ENCODE measurements at regions not wholly inside any gene's neighbourhood (a gene's known extent, or its start where the extent isn't known, plus 50 kb on each side); places are given as distances from the start of the nearest gene placed in this dataset.

- no peak for DNase-seq (ENCODE audit: low read depth in 2 of 3, low spot score in 2 of 3)
Observed at GRCh38 chr13:106302011-106302410, 233.5 kb downstream of the EFNB2 start.

- no peak for DNase-seq (ENCODE audit: low read depth in 2 of 3, low spot score in 2 of 3)
Observed at GRCh38 chr13:106299621-106300020, 235.8 kb downstream of the EFNB2 start.

GRCh38 chr13:106297283-106297682 is 238.2 kb downstream of the EFNB2 start:
- DNase-seq (ENCODE audit: low read depth in 2 of 3, low spot score in 2 of 3) = no peak

GRCh38 chr13:106296723-106297122 is 238.7 kb downstream of the EFNB2 start:
- no peak for DNase-seq (ENCODE audit: low read depth in 2 of 3, low spot score in 2 of 3)

GRCh38 chr13:106295971-106296370 is 239.5 kb downstream of the EFNB2 start:
- DNase-seq (ENCODE audit: low read depth in 2 of 3, low spot score in 2 of 3) = no peak

GRCh38 chr13:106291006-106291405 is 244.5 kb downstream of the EFNB2 start:
- DNase-seq (ENCODE audit: low read depth in 2 of 3, low spot score in 2 of 3) = no peak

GRCh38 chr13:106287351-106287750 is 248.1 kb downstream of the EFNB2 start:
- no peak for DNase-seq (ENCODE audit: low read depth in 2 of 3, low spot score in 2 of 3)

- DNase-seq (ENCODE audit: low read depth in 2 of 3, low spot score in 2 of 3) = no peak
Observed at GRCh38 chr13:106286811-106287210, 248.7 kb downstream of the EFNB2 start.

- no peak for DNase-seq (ENCODE audit: low read depth in 2 of 3, low spot score in 2 of 3)
Observed at GRCh38 chr13:106284358-106284757, 251.1 kb downstream of the EFNB2 start.

GRCh38 chr13:106281426-106281825 is 254.0 kb downstream of the EFNB2 start:
- no peak for DNase-seq (ENCODE audit: low read depth in 2 of 3, low spot score in 2 of 3)

GRCh38 chr13:106277484-106278154 is 257.8 kb downstream of the EFNB2 start:
- no peak for DNase-seq (ENCODE audit: low read depth in 2 of 3, low spot score in 2 of 3)

GRCh38 chr13:106276876-106277275 is 258.6 kb downstream of the EFNB2 start:
- no peak for DNase-seq (ENCODE audit: low read depth in 2 of 3, low spot score in 2 of 3)

- DNase-seq (ENCODE audit: low read depth in 2 of 3, low spot score in 2 of 3) = no peak
Observed at GRCh38 chr13:106275446-106276032, 259.9 kb downstream of the EFNB2 start.

GRCh38 chr13:106274551-106275203 is 260.8 kb downstream of the EFNB2 start:
- DNase-seq (ENCODE audit: low read depth in 2 of 3, low spot score in 2 of 3) = no peak

GRCh38 chr13:106263801-106264200 is 271.7 kb downstream of the EFNB2 start:
- no peak for DNase-seq (ENCODE audit: low read depth in 2 of 3, low spot score in 2 of 3)

GRCh38 chr13:106262886-106263285 is 272.6 kb downstream of the EFNB2 start:
- no peak for DNase-seq (ENCODE audit: low read depth in 2 of 3, low spot score in 2 of 3)

GRCh38 chr13:106261450-106261849 is 274.0 kb downstream of the EFNB2 start:
- no peak for DNase-seq (ENCODE audit: low read depth in 2 of 3, low spot score in 2 of 3)

- DNase-seq (ENCODE audit: low read depth in 2 of 3, low spot score in 2 of 3) = no peak
Observed at GRCh38 chr13:106260352-106260751, 275.1 kb downstream of the EFNB2 start.

- DNase-seq (ENCODE audit: low read depth in 2 of 3, low spot score in 2 of 3) = no peak
Observed at GRCh38 chr13:106259928-106260327, 275.5 kb downstream of the EFNB2 start.

GRCh38 chr13:106246666-106247188 is 288.7 kb downstream of the EFNB2 start:
- no peak for DNase-seq (ENCODE audit: low read depth in 2 of 3, low spot score in 2 of 3)

GRCh38 chr13:106246242-106246641 is 289.2 kb downstream of the EFNB2 start:
- no peak for DNase-seq (ENCODE audit: low read depth in 2 of 3, low spot score in 2 of 3)

- no peak for DNase-seq (ENCODE audit: low read depth in 2 of 3, low spot score in 2 of 3)
Observed at GRCh38 chr13:106243011-106243565, 292.4 kb downstream of the EFNB2 start.
